B cell (primary cell): ENCODE measurements at regions not wholly inside any gene's neighbourhood (a gene's known extent, or its start where the extent isn't known, plus 50 kb on each side); places are given as distances from the start of the nearest gene placed in this dataset.

Source experiments
- ATAC-seq: fragments of 200-7000 bp; cut with Tn5 transposase; one replicate; pipeline ENCODE4 v1.10.0; 2021; ENCODE audit warnings: low read depth, mild to moderate bottlenecking, moderate number of reproducible peaks, moderate library complexity
- CTCF ChIA-PET: fragments of 350-600 bp; sonication (Branson Sonifier 250); formaldehyde crosslinking; loops from one replicate; lab custom pipeline; 2021; ENCODE audit warnings: antibody characterized with exemption, inconsistent platforms; lab: Charles Lee
- POLR2A ChIA-PET: fragments of 350-600 bp; sonication (Branson Sonifier 250); formaldehyde crosslinking; loops from one replicate; lab custom pipeline; 2021; ENCODE audit warnings: antibody characterized with exemption; lab: Charles Lee
- DNase-seq: peaks from one replicate; pipeline ENCODE4 v3.0.0; 2013
- H2AFZ ChIP-seq: 2 replicates; pipeline ENCODE4 v1.6.1; 2012; ENCODE audit warnings: mild to moderate bottlenecking, low read depth, low read length; ENCODE audit not compliant: insufficient read depth, poor library complexity, severe bottlenecking
- H3K27ac ChIP-seq, 2 donors: 1 replicate in 1 of 2; 2 replicates in 1 of 2; pipeline ENCODE4 v1.5.1; 2012 to 2013; ENCODE audit warnings: low read length in 2 of 2, mild to moderate bottlenecking in 2 of 2, moderate library complexity in 1 of 2
- H3K27me3 ChIP-seq, 4 experiments: fragments of 200-600 bp in 1 of 4; sonication (generic) in 1 of 4; replicated peaks in 1 of 4; 1 replicate in 2 of 4; 2 replicates in 2 of 4; pipeline versions ENCODE4 v1.6.1 to v1.7.0; 2013 to 2016; ENCODE audit warnings: low read length in 3 of 4, mild to moderate bottlenecking in 2 of 4, mixed read lengths in 1 of 4, moderate library complexity in 1 of 4; ENCODE audit not compliant: insufficient read depth in 4 of 4, control insufficient read depth in 3 of 4; ENCODE audit errors: control extremely low read depth in 1 of 4
- H3K36me3 ChIP-seq, 2 experiments: replicated peaks in 1 of 2; 1 replicate in 1 of 2; 2 replicates in 1 of 2; pipeline versions ENCODE4 v1.6.1 to v1.7.1; 2013; ENCODE audit warnings: low read length in 1 of 2; ENCODE audit not compliant: insufficient read depth in 2 of 2, control insufficient read depth in 1 of 2; ENCODE audit errors: control extremely low read depth in 1 of 2, extremely low read depth in 1 of 2
- H3K4me1 ChIP-seq, 2 donors: fragments of 200-600 bp in 1 of 2; sonication (generic) in 1 of 2; 1 replicate in 1 of 2; 2 replicates in 1 of 2; pipeline versions ENCODE4 v1.5.1 to v1.6.1; 2013 to 2017; ENCODE audit warnings: low read length in 2 of 2; ENCODE audit not compliant: control insufficient read depth in 2 of 2, insufficient read depth in 2 of 2
- H3K4me2 ChIP-seq: replicated peaks from 2 replicates; pipeline ENCODE3; 2012; ENCODE audit warnings: mild to moderate bottlenecking, low read depth, low read length; ENCODE audit not compliant: poor library complexity, severe bottlenecking
- H3K4me3 ChIP-seq, 5 experiments: fragments of 200-600 bp in 1 of 5; sonication (generic) in 1 of 5; 1 replicate in 3 of 5; 2 replicates in 2 of 5; pipeline versions ENCODE4 v1.5.1 to v1.7.0; 2011 to 2016; ENCODE audit warnings: low read length in 4 of 5, mild to moderate bottlenecking in 4 of 5, low read depth in 2 of 5, control low read depth in 1 of 5, moderate library complexity in 1 of 5; ENCODE audit not compliant: insufficient read depth in 1 of 5; ENCODE audit errors: control extremely low read depth in 1 of 5, extremely low read depth in 1 of 5
- H3K79me2 ChIP-seq: fragments of 200-600 bp; sonication (generic); one replicate; pipeline ENCODE4 v1.6.0; 2016; ENCODE audit warnings: low read length; ENCODE audit not compliant: control insufficient read depth, insufficient read depth
- H3K9ac ChIP-seq: fragments of 200-600 bp; sonication (generic); 2 replicates; pipeline ENCODE4 v1.6.1; 2017; ENCODE audit warnings: mild to moderate bottlenecking, low read length, moderate library complexity
- H3K9me3 ChIP-seq, 3 donors: one replicate each; pipeline versions ENCODE4 v1.6.1 to v1.7.1; 2013; ENCODE audit warnings: low read length in 2 of 3; ENCODE audit not compliant: control insufficient read depth in 2 of 3, insufficient read depth in 1 of 3; ENCODE audit errors: control extremely low read depth in 1 of 3
- H4K20me1 ChIP-seq: 2 replicates; pipeline ENCODE4 v1.6.0; 2012; ENCODE audit warnings: mild to moderate bottlenecking, low read length; ENCODE audit not compliant: insufficient read depth, control insufficient read depth, poor library complexity, severe bottlenecking
- H3K27ac Mint-ChIP-seq: one replicate; pipeline ENCODE4 v1.8.0; 2021; ENCODE audit warnings: mixed read lengths
- H3K27me3 Mint-ChIP-seq: one replicate; pipeline ENCODE4 v1.8.0; 2021; ENCODE audit warnings: mixed read lengths
- H3K4me1 Mint-ChIP-seq: one replicate; pipeline ENCODE4 v1.8.0; 2021; ENCODE audit warnings: mixed read lengths
- H3K4me3 Mint-ChIP-seq: one replicate; pipeline ENCODE4 v1.8.0; 2021; ENCODE audit warnings: mixed read lengths
- H3K9me3 Mint-ChIP-seq: one replicate; pipeline ENCODE4 v1.8.0; 2022; ENCODE audit warnings: mixed read lengths; ENCODE audit not compliant: insufficient read depth
- CTCF ChIP-seq: fragments of 200-600 bp; IDR thresholded peaks from one replicate; pipeline ENCODE4 v1.8.0; 2022; ENCODE audit warnings: antibody characterized with exemption, mild to moderate bottlenecking
- EZH2 ChIP-seq: IDR thresholded peaks from 2 replicates; pipeline ENCODE4 v1.6.1; 2012; ENCODE audit warnings: borderline replicate concordance, low read depth, mild to moderate bottlenecking, moderate library complexity, low read length; ENCODE audit not compliant: insufficient read depth, poor library complexity, severe bottlenecking
- whole genome bisulfite sequencing: methylation state at CpG from one replicate; pipeline ENCODE4 v1.1.5; 2013; ENCODE audit warnings: missing lambda C conversion rate; ENCODE audit not compliant: insufficient coverage; 5-methylcytosine and 5-hydroxymethylcytosine counted together
- intact Hi-C: fragments of 100-400 bp; cut with micrococcal nuclease; formaldehyde crosslinking; loops from one replicate; pipeline ENCODE4 v1.10.0; 2022

GRCh38 chr15:49769225-49769624, 148.4 kb downstream of the DTWD1 start:
- Mint-ChIP-seq H3K4me3 (no peak overlapping the region), H3K27me3 (no peaks in the 10 kb centered on the region), H3K9me3 (peaks cover 3% of the 10 kb centered on the region), H3K27ac (no peak overlapping the region), H3K4me1 (no peaks in the 10 kb centered on the region)
- H3K4me3 ChIP-seq, result no peak overlapping the region
- no peak overlapping the region for H3K9ac ChIP-seq
- H3K4me2 ChIP-seq, result no peak overlapping the region
- TF ChIP-seq EZH2 (no peak), CTCF (no peak)
- intact Hi-C loops, result no loop called here
- no peaks in the 10 kb centered on the region for H4K20me1 ChIP-seq
- no peaks in the 10 kb centered on the region for H3K27me3 ChIP-seq
- H3K4me1 ChIP-seq, result no peaks in the 10 kb centered on the region
- no peak overlapping the region for H2AFZ ChIP-seq
- no peaks in the 10 kb centered on the region for H3K79me2 ChIP-seq
- ChIA-PET POLR2A (no interaction called here), CTCF (no interaction called here)
- peaks cover 0 to 7% (median 0%) of the 10 kb centered on the region in 3 donors for H3K9me3 ChIP-seq
- no peak for DNase-seq
- WGBS, result 88% methylated on average over 1 of the region's 1 CpG
- no peak overlapping the region for H3K27ac ChIP-seq
- no peak for ATAC-seq
- H3K36me3 ChIP-seq, result no peaks in the 10 kb centered on the region

GRCh38 chr15:49789436-49789835, 168.6 kb downstream of the DTWD1 start:
- intact Hi-C loops, result no loop called here
- Histone ChIP-seq H3K79me2 (no peaks in the 10 kb centered on the region), H2AFZ (no peak overlapping the region), H3K4me2 (no peak overlapping the region), H3K36me3 (no peaks in the 10 kb centered on the region), H3K9me3 (peaks cover 0 to 8% (median 3%) of the 10 kb centered on the region in 3 donors), H3K27me3 (no peaks in the 10 kb centered on the region), H3K4me1 (no peaks in the 10 kb centered on the region), H3K27ac (no peak overlapping the region), H4K20me1 (no peaks in the 10 kb centered on the region), H3K9ac (no peak overlapping the region), H3K4me3 (no peak overlapping the region)
- Mint-ChIP-seq H3K27me3 (no peaks in the 10 kb centered on the region), H3K9me3 (no peaks in the 10 kb centered on the region), H3K4me1 (no peaks in the 10 kb centered on the region), H3K27ac (no peak overlapping the region), H3K4me3 (no peak overlapping the region)
- no peak for ATAC-seq
- POLR2A ChIA-PET, result no interaction called here
- TF ChIP-seq CTCF (no peak), EZH2 (no peak)
- DNase-seq, result no peak
- CTCF ChIA-PET, result no interaction called here
